ENCODE measurements at regions not wholly inside any gene's neighbourhood (a gene's known extent, or its start where the extent isn't known, plus 50 kb on each side); places are given as distances from the start of the nearest gene placed in this dataset.

GRCh38 chr3:72636969-72637597, 211.2 kb downstream of the SHQ1 start:
- H3K4me3 ChIP-seq (ENCODE audit: low read depth, low read length, poor library complexity, severe bottlenecking), result no peak overlapping the region
- DNase-seq (ENCODE audit: low spot score), result no peak
- no peaks in the 10 kb centered on the region for H3K4me1 ChIP-seq (ENCODE audit: insufficient read depth, low read length, poor library complexity, severe bottlenecking)
- intact Hi-C loops (cut with micrococcal nuclease; ENCODE audit: unreplicated experiment), result no loop called here
- H3K27ac ChIP-seq (ENCODE audit: low read depth, low read length, poor library complexity, severe bottlenecking), result no peak overlapping the region
- CTCF ChIA-PET, result no interaction called here
- no peaks in the 10 kb centered on the region for H3K9me3 ChIP-seq (ENCODE audit: low read depth, low read length, poor library complexity, severe bottlenecking)
- H3K36me3 ChIP-seq (ENCODE audit: insufficient read depth, low read length, poor library complexity, severe bottlenecking), result no peaks in the 10 kb centered on the region
- POLR2A ChIA-PET (ENCODE audit: low non-redundant PET), result no interaction called here
- H3K27me3 ChIP-seq (replicated peaks; ENCODE audit: insufficient read depth, low read depth, low read length, poor library complexity), result no peaks in the 10 kb centered on the region
- TF ChIP-seq EZH2 (IDR thresholded peaks at IDR 0.05; ENCODE audit: borderline replicate concordance, low read depth, low read length, poor library complexity, severe bottlenecking), result no peak
- TF ChIP-seq CTCF (conservative IDR thresholded peaks at IDR 0.05; ENCODE audit: low read depth, low read length), result no peak
- BruUV-seq (replicated peaks), result no TSS peak

GRCh38 chr3:72635551-72635950, 212.7 kb downstream of the SHQ1 start:
- no peaks in the 10 kb centered on the region for H3K9me3 ChIP-seq (ENCODE audit: low read depth, low read length, poor library complexity, severe bottlenecking)
- BruUV-seq (replicated peaks), result no TSS peak
- H3K4me1 ChIP-seq (ENCODE audit: insufficient read depth, low read length, poor library complexity, severe bottlenecking), result no peaks in the 10 kb centered on the region
- DNase-seq (ENCODE audit: low spot score), result no peak
- no peaks in the 10 kb centered on the region for H3K36me3 ChIP-seq (ENCODE audit: insufficient read depth, low read length, poor library complexity, severe bottlenecking)
- POLR2A ChIA-PET (ENCODE audit: low non-redundant PET), result no interaction called here
- CTCF ChIA-PET, result no interaction called here
- no peaks in the 10 kb centered on the region for H3K27me3 ChIP-seq (replicated peaks; ENCODE audit: insufficient read depth, low read depth, low read length, poor library complexity)
- H3K4me3 ChIP-seq (ENCODE audit: low read depth, low read length, poor library complexity, severe bottlenecking), result no peak overlapping the region
- no peak overlapping the region for H3K27ac ChIP-seq (ENCODE audit: low read depth, low read length, poor library complexity, severe bottlenecking)
- intact Hi-C loops (cut with micrococcal nuclease; ENCODE audit: unreplicated experiment), result no loop called here
- no peak for TF ChIP-seq CTCF (conservative IDR thresholded peaks at IDR 0.05; ENCODE audit: low read depth, low read length)
- no peak for TF ChIP-seq EZH2 (IDR thresholded peaks at IDR 0.05; ENCODE audit: borderline replicate concordance, low read depth, low read length, poor library complexity, severe bottlenecking)

GRCh38 chr3:72634128-72634527, 214.1 kb downstream of the SHQ1 start:
- H3K4me3 ChIP-seq (ENCODE audit: low read depth, low read length, poor library complexity, severe bottlenecking), result no peak overlapping the region
- no peak for DNase-seq (ENCODE audit: low spot score)
- H3K9me3 ChIP-seq (ENCODE audit: low read depth, low read length, poor library complexity, severe bottlenecking), result no peaks in the 10 kb centered on the region
- intact Hi-C loops (cut with micrococcal nuclease; ENCODE audit: unreplicated experiment), result no loop called here
- no peaks in the 10 kb centered on the region for H3K4me1 ChIP-seq (ENCODE audit: insufficient read depth, low read length, poor library complexity, severe bottlenecking)
- TF ChIP-seq EZH2 (IDR thresholded peaks at IDR 0.05; ENCODE audit: borderline replicate concordance, low read depth, low read length, poor library complexity, severe bottlenecking) (no peak), CTCF (conservative IDR thresholded peaks at IDR 0.05; ENCODE audit: low read depth, low read length) (no peak)
- no peaks in the 10 kb centered on the region for H3K27me3 ChIP-seq (replicated peaks; ENCODE audit: insufficient read depth, low read depth, low read length, poor library complexity)
- no peak overlapping the region for H3K27ac ChIP-seq (ENCODE audit: low read depth, low read length, poor library complexity, severe bottlenecking)
- H3K36me3 ChIP-seq (ENCODE audit: insufficient read depth, low read length, poor library complexity, severe bottlenecking), result no peaks in the 10 kb centered on the region
- ChIA-PET POLR2A (ENCODE audit: low non-redundant PET) (no interaction called here), CTCF (no interaction called here)
- no TSS peak for BruUV-seq (replicated peaks)
